Adrenal gland (tissue), 9 donors: ENCODE measurements at regions not wholly inside any gene's neighbourhood (a gene's known extent, or its start where the extent isn't known, plus 50 kb on each side); places are given as distances from the start of the nearest gene placed in this dataset.
"Not testable (repeated sequence)": the region's sequence is repeated elsewhere in the genome, so short reads cannot be mapped to it uniquely, and the experiment has no call there.

Source experiments
- DNase-seq, 7 donors: peaks; one replicate each; pipeline ENCODE4 v3.0.0-alpha.2; 2019 to 2020
- H3K27ac ChIP-seq, 5 donors: fragments of 200-600 bp; sonication (generic) in 4 of 5; 1 replicate in 3 of 5; 2 replicates in 2 of 5; pipeline versions ENCODE4 v1.5.1 to v1.8.0; 2016 to 2020; ENCODE audit warnings: mild to moderate bottlenecking in 1 of 5
- H3K27me3 ChIP-seq: fragments of 200-600 bp; 2 replicates; pipeline ENCODE4 v1.8.0; 2021
- H3K36me3 ChIP-seq, 2 donors: fragments of 200-600 bp; replicated peaks in 1 of 2; 1 replicate in 1 of 2; 2 replicates in 1 of 2; pipeline versions ENCODE4 v1.5.1 to v1.8.0; 2018 to 2022
- H3K4me1 ChIP-seq, 2 donors: fragments of 200-600 bp; replicated peaks in 1 of 2; 1 replicate in 1 of 2; 2 replicates in 1 of 2; pipeline versions ENCODE4 v1.5.1 to v1.8.0; 2018 to 2021
- H3K4me3 ChIP-seq, 4 donors: fragments of 200-600 bp; sonication (generic) in 3 of 4; one replicate each; pipeline ENCODE4 v1.5.1; 2016 to 2018
- H3K9me3 ChIP-seq, 3 donors: fragments of 200-600 bp; sonication (generic) in 1 of 3; replicated peaks in 1 of 3; 1 replicate in 2 of 3; 2 replicates in 1 of 3; pipeline versions ENCODE4 v1.5.1 to v1.8.0; 2016 to 2021
- POLR2A ChIP-seq, 2 donors: fragments of 450-650 bp; IDR thresholded peaks; one replicate each; pipeline ENCODE4 v1.6.1; 2017; ENCODE audit warnings: antibody characterized with exemption in 2 of 2, mild to moderate bottlenecking in 2 of 2, moderate library complexity in 1 of 2
- WGBS, 4 donors: extraction: QIAGEN DNeasy Blood & Tissue Kit in 2 of 4; methylation state at CpG; one replicate each; pipeline versions ENCODE4 v1.1.5 to v1.1.7; 2013 to 2017; 5-methylcytosine and 5-hydroxymethylcytosine counted together
- intact Hi-C, 2 donors: fragments of 100-400 bp; cut with DNase I; formaldehyde crosslinking; loops; one replicate each; pipeline versions ENCODE4 v1.14.1 to v1.15.0; 2022 to 2023
- TF ChIP-seq, protein P1 (sequence below), 6 experiments: fragments of 450-650 bp in 4 of 6; fragments of 200-600 bp in 2 of 6; sonication (generic) in 1 of 6; IDR thresholded peaks; 1 replicate in 5 of 6; 2 replicates in 1 of 6; pipeline versions ENCODE4 v1.5.1 to v1.8.0; 2016 to 2021; ENCODE audit warnings: antibody characterized with exemption in 6 of 6, mild to moderate bottlenecking in 2 of 6, moderate library complexity in 1 of 6
- donor health status: healthy with polysubstance abuse.
- donor health status: Bipolar disorder and iron deficiency.
- donor health status: DM: yes; HTN: yes; CAD: no.
- donor health status: DM: no; HTN: no; CAD: no.
- donor health status: DM: no; HTN: no; CAD: no.

DNA sequence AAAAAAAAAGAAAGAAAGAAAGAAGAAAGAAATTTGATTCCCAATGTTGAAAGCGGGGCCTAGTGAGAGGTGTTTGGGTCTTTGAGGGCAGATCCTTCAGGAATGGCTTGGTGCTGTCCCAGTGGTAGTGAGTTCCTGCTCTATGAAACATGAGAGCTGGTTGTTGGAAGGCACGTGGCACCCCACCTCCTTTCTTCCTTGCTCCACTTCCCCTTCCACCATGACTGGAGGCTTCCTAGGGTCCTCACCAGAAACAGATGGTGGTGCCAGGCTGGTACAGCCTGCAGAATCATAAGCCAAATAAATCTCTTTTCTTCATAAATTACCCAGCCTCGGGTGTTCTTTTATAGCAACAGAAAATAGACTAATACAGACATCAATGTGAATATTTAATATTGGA is 147.3 kb upstream of the KCNJ18 start:
- no peak for DNase-seq
- H3K9me3 ChIP-seq, result no peaks in the 10 kb centered on the region
- H3K27ac ChIP-seq, result no peak overlapping the region
- TF ChIP-seq, protein P1, sequence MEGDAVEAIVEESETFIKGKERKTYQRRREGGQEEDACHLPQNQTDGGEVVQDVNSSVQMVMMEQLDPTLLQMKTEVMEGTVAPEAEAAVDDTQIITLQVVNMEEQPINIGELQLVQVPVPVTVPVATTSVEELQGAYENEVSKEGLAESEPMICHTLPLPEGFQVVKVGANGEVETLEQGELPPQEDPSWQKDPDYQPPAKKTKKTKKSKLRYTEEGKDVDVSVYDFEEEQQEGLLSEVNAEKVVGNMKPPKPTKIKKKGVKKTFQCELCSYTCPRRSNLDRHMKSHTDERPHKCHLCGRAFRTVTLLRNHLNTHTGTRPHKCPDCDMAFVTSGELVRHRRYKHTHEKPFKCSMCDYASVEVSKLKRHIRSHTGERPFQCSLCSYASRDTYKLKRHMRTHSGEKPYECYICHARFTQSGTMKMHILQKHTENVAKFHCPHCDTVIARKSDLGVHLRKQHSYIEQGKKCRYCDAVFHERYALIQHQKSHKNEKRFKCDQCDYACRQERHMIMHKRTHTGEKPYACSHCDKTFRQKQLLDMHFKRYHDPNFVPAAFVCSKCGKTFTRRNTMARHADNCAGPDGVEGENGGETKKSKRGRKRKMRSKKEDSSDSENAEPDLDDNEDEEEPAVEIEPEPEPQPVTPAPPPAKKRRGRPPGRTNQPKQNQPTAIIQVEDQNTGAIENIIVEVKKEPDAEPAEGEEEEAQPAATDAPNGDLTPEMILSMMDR (IDR thresholded peaks at IDR 0.05), result no peak
- TF ChIP-seq POLR2A (IDR thresholded peaks at IDR 0.05), result no peak
- no peaks in the 10 kb centered on the region for H3K27me3 ChIP-seq
- H3K4me3 ChIP-seq, result no peak overlapping the region
- intact Hi-C loops, result no loop called here
- no peaks in the 10 kb centered on the region for H3K36me3 ChIP-seq
- H3K4me1 ChIP-seq, result peaks cover 0 to 8% of the 10 kb centered on the region in 2 donors
- 82 to 85% (median 84%) methylated on average over 3 of the region's 3 CpGs for WGBS, 4 donors

DNA sequence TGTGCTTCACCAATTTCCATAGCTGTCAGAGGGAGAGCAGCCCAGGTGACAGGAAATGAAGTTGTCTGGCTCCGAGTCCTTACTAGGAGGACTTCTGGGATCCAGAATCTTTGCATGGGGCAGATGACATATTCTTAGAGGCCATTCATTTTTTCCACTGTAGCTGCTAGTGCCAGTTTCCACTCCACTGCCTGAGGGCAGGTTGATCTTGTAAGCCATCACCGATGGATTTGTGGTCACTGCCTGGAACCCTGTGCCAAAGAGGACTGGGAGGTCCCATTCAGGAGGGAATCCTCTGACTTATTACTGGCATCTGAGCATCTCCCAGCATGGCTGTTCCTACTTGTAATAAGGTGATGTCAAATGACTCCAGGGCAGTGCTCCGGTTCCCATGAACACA is 144.1 kb upstream of the KCNJ18 start:
- H3K4me1 ChIP-seq, result peaks cover 0 to 24% of the 10 kb centered on the region in 2 donors
- intact Hi-C loops, result no loop called here
- no peak for DNase-seq
- no peaks in the 10 kb centered on the region for H3K9me3 ChIP-seq
- no peak overlapping the region for H3K4me3 ChIP-seq
- no peak overlapping the region for H3K27ac ChIP-seq
- H3K36me3 ChIP-seq, result no peaks in the 10 kb centered on the region
- peaks cover under 1% of the 10 kb centered on the region for H3K27me3 ChIP-seq
- TF ChIP-seq, protein P1 (IDR thresholded peaks at IDR 0.05), result no peak
- TF ChIP-seq POLR2A (IDR thresholded peaks at IDR 0.05), result no peak
- 90 to 92% (median 92%) methylated on average over 3 of the region's 3 CpGs for WGBS, 4 donors

DNA sequence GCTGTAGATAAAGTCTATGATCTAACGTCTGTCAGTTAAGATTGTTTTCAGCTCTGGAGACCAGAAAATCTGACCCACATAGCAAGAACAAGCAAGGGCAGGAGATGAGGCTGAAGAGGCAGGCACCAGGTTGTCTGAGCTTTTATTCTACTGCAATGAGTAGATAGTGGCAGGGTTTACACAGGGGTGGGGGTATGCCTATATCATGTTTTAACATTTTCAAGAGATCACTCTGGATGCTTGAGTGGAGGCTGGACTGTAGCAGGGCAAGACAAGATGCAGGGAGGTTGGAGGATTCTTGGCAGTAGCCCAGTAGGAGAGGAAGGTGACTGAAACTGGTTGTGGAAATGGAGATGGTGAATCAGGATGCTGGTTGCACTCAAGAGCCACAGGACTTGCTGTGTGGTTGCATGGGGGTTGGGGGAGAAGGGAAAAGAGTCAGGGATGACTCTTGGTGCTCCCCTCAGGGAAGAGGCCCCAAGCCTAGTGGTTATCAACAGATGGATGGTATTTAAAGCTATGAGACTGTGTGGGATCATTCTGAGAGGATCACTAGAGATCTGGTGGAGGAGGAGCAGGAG is 143.1 kb upstream of the KCNJ18 start:
- H3K27ac ChIP-seq, result no peak overlapping the region
- H3K36me3 ChIP-seq, result no peaks in the 10 kb centered on the region
- no peak overlapping the region for H3K4me3 ChIP-seq
- peaks cover 0 to 24% of the 10 kb centered on the region in 2 donors for H3K4me1 ChIP-seq
- no peaks in the 10 kb centered on the region for H3K9me3 ChIP-seq
- peaks cover 4% of the 10 kb centered on the region for H3K27me3 ChIP-seq
- DNase-seq, result no peak
- TF ChIP-seq, protein P1 (IDR thresholded peaks at IDR 0.05), result no peak
- no peak for TF ChIP-seq POLR2A (IDR thresholded peaks at IDR 0.05)
- intact Hi-C loops, result no loop called here
- WGBS, 4 donors, result 78 to 90% (median 86%) methylated on average over 1 of the region's 1 CpG

DNA sequence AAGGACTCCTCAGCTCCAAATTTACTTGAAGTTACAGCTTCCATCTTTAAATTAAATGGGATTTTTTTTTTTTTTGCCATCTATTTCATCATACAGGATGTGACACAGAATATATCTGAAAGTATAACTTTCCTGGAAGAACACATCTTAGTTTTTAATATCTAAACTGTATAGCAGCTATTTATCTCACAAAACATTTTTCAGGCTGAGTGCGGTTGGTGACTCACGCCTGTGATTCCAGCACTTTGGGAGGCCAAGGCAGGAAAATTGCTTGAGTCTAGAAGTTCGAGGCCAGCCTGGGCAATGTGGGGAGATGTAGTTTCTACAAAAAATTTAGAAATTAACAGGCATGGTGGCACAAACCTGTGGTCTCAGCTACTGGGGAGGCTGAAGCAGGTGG is 142.3 kb upstream of the KCNJ18 start:
- DNase-seq, H3K4me3 ChIP-seq, H3K27me3 ChIP-seq, H3K9me3 ChIP-seq, H3K27ac ChIP-seq, H3K36me3 ChIP-seq, intact Hi-C loops: not testable (repeated sequence)
- WGBS, 4 donors, result 87 to 100% (median 95%) methylated on average over 3 of the region's 3 CpGs
- H3K4me1 ChIP-seq, result peaks cover 0 to 24% of the 10 kb centered on the region in 2 donors
